NCI-H1092 treated with DMSO at 0.1 percent for 48 hours (cell line): ENCODE measurements at regions not wholly inside any gene's neighbourhood (a gene's known extent, or its start where the extent isn't known, plus 50 kb on each side); places are given as distances from the start of the nearest gene placed in this dataset.
"Not testable (repeated sequence)": the region's sequence is repeated elsewhere in the genome, so short reads cannot be mapped to it uniquely, and the experiment has no call there.

Source experiments
- DNase-seq: peaks from one replicate; lab custom pipeline; 2025; lab: John Stamatoyannopoulos, UW

- no peak for DNase-seq
Measured at GRCh38 chr10:65628493-65629139, 1297.2 kb upstream of the LRRTM3 start.

GRCh38 chr10:65660006-65660405 is 1265.8 kb upstream of the LRRTM3 start:
- DNase-seq, result no peak

- no peak for DNase-seq
Measured at GRCh38 chr10:65670087-65670486, 1255.7 kb upstream of the LRRTM3 start.

GRCh38 chr10:65670596-65670995 is 1255.2 kb upstream of the LRRTM3 start:
- not testable (repeated sequence) for DNase-seq

- DNase-seq, result no peak
Measured at GRCh38 chr10:65675236-65675635, 1250.6 kb upstream of the LRRTM3 start.

GRCh38 chr10:65684896-65685295 is 1240.9 kb upstream of the LRRTM3 start:
- DNase-seq, result no peak

GRCh38 chr10:65701168-65701776 is 1224.6 kb upstream of the LRRTM3 start:
- no peak for DNase-seq

GRCh38 chr10:65708057-65708456 is 1217.8 kb upstream of the LRRTM3 start:
- DNase-seq, result no peak

GRCh38 chr10:65710306-65710705 is 1215.5 kb upstream of the LRRTM3 start:
- no peak for DNase-seq

GRCh38 chr10:65719790-65720189 is 1206.0 kb upstream of the LRRTM3 start:
- DNase-seq, result no peak

- DNase-seq, result no peak
Measured at GRCh38 chr10:65720901-65721300, 1204.9 kb upstream of the LRRTM3 start.

- DNase-seq, result no peak
Measured at GRCh38 chr10:65723525-65723924, 1202.3 kb upstream of the LRRTM3 start.

GRCh38 chr10:65735382-65735781 is 1190.5 kb upstream of the LRRTM3 start:
- no peak for DNase-seq

- DNase-seq, result no peak
Measured at GRCh38 chr10:65742906-65743305, 1182.9 kb upstream of the LRRTM3 start.

GRCh38 chr10:65751218-65751617 is 1174.6 kb upstream of the LRRTM3 start:
- DNase-seq, result no peak

GRCh38 chr10:65751896-65752295 is 1173.9 kb upstream of the LRRTM3 start:
- DNase-seq, result no peak

- DNase-seq, result no peak
Measured at GRCh38 chr10:65753532-65753931, 1172.3 kb upstream of the LRRTM3 start.

- no peak for DNase-seq
Measured at GRCh38 chr10:65754112-65754511, 1171.7 kb upstream of the LRRTM3 start.

- no peak for DNase-seq
Measured at GRCh38 chr10:65762311-65762710, 1163.5 kb upstream of the LRRTM3 start.

- no peak for DNase-seq
Measured at GRCh38 chr10:65765006-65765541, 1160.8 kb upstream of the LRRTM3 start.

GRCh38 chr10:65769828-65770227 is 1156.0 kb upstream of the LRRTM3 start:
- no peak for DNase-seq

- no peak for DNase-seq
Measured at GRCh38 chr10:65778753-65779152, 1147.1 kb upstream of the LRRTM3 start.

GRCh38 chr10:65779985-65780384 is 1145.9 kb upstream of the LRRTM3 start:
- no peak for DNase-seq

GRCh38 chr10:65786279-65786678 is 1139.6 kb upstream of the LRRTM3 start:
- DNase-seq, result no peak
